Activated T-helper 2 cell treated with anti-CD3 and anti-CD28 coated beads, Interferon-gamma antibody, Interleukin-2, Interleukin-4, amounts not matched to agents 10 μg/mL and 5 μg/mL and 100 μg/mL, durations not matched to agents 14 hours and 24 hours and 36 hours (primary cell): ENCODE measurements at regions not wholly inside any gene's neighbourhood (a gene's known extent, or its start where the extent isn't known, plus 50 kb on each side); places are given as distances from the start of the nearest gene placed in this dataset.

Source experiments
- DNase-seq: peaks from one replicate; pipeline ENCODE4 v3.0.0; 2021; ENCODE audit warnings: low spot score
- H3K27ac Mint-ChIP-seq: one replicate; pipeline ENCODE4 v1.8.0; 2021; ENCODE audit warnings: mixed read lengths
- H3K27me3 Mint-ChIP-seq: one replicate; pipeline ENCODE4 v1.8.0; 2021; ENCODE audit warnings: low read depth, mixed read lengths
- H3K36me3 Mint-ChIP-seq: one replicate; pipeline ENCODE4 v1.8.0; 2021; ENCODE audit warnings: low read depth, mixed read lengths
- H3K4me1 Mint-ChIP-seq: one replicate; pipeline ENCODE4 v1.8.0; 2021; ENCODE audit warnings: low read depth, mixed read lengths
- H3K4me3 Mint-ChIP-seq: one replicate; pipeline ENCODE4 v1.8.0; 2021; ENCODE audit warnings: low read depth, mild to moderate bottlenecking, moderate library complexity, mixed read lengths
- H3K9me3 Mint-ChIP-seq: one replicate; pipeline ENCODE4 v1.8.0; 2021; ENCODE audit warnings: mixed read lengths
- intact Hi-C: fragments of 100-400 bp; cut with micrococcal nuclease; formaldehyde crosslinking; loops from one replicate; pipeline ENCODE4 v1.15.1; 2023

- no peak overlapping the region for H3K27ac Mint-ChIP-seq
These were observed 321.9 kb upstream of the ZNF507 start for GRCh38 chr19:32023564-32023832.

GRCh38 chr19:32029235-32029634, 316.2 kb upstream of the ZNF507 start:
- peaks cover 24% of the 10 kb centered on the region for H3K9me3 Mint-ChIP-seq
- no peaks in the 10 kb centered on the region for H3K36me3 Mint-ChIP-seq
- no peaks in the 10 kb centered on the region for H3K4me1 Mint-ChIP-seq
- no peaks in the 10 kb centered on the region for H3K27me3 Mint-ChIP-seq
- no peak overlapping the region for H3K27ac Mint-ChIP-seq
- no peak overlapping the region for H3K4me3 Mint-ChIP-seq
- no peak for DNase-seq
- intact Hi-C loops = no loop called here

More at GRCh38 chr19:32023564-32023832, 321.9 kb upstream of the ZNF507 start:
- DNase-seq = no peak
- Mint-ChIP-seq H3K27me3 (no peaks in the 10 kb centered on the region), H3K9me3 (peaks cover 37% of the 10 kb centered on the region), H3K4me1 (no peaks in the 10 kb centered on the region), H3K36me3 (no peaks in the 10 kb centered on the region), H3K4me3 (no peak overlapping the region)
- intact Hi-C loops = no loop called here

DNA sequence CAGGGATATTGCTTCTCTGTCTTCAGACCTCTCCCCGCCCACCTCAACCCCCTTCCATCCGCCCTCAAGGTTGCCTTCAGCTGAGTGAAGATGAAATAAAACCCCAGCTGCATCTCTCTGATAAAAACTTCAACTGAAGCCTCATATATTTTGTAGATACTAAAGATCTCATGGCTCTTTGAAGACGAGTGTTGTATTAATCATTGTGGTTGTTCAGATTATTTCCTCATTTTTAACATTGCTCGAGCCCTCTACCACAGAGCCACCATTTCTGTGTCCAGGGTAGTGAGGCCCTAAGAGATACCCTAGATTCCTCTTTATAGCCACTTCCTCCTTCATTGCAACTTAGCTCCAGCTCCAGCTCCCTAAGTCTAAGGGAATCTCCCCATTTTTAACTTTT, 312.8 kb upstream of the ZNF507 start:
- no peaks in the 10 kb centered on the region for H3K36me3 Mint-ChIP-seq
- H3K4me3 Mint-ChIP-seq = no peak overlapping the region
- no peaks in the 10 kb centered on the region for H3K4me1 Mint-ChIP-seq
- no peak for DNase-seq
- no peaks in the 10 kb centered on the region for H3K9me3 Mint-ChIP-seq
- intact Hi-C loops = no loop called here
- no peaks in the 10 kb centered on the region for H3K27me3 Mint-ChIP-seq
- no peak overlapping the region for H3K27ac Mint-ChIP-seq

- H3K4me3 Mint-ChIP-seq = no peak overlapping the region
- no peak overlapping the region for H3K27ac Mint-ChIP-seq
- H3K9me3 Mint-ChIP-seq = no peaks in the 10 kb centered on the region
- intact Hi-C loops = no loop called here
- H3K36me3 Mint-ChIP-seq = no peaks in the 10 kb centered on the region
- DNase-seq = no peak
- no peaks in the 10 kb centered on the region for H3K27me3 Mint-ChIP-seq
- H3K4me1 Mint-ChIP-seq = no peaks in the 10 kb centered on the region
These were observed 309.8 kb upstream of the ZNF507 start for GRCh38 chr19:32035626-32036025.

- intact Hi-C loops = no loop called here
- DNase-seq = no peak
- Mint-ChIP-seq H3K27me3 (peaks cover 5% of the 10 kb centered on the region), H3K36me3 (no peaks in the 10 kb centered on the region), H3K4me3 (no peak overlapping the region), H3K9me3 (no peaks in the 10 kb centered on the region), H3K27ac (no peak overlapping the region), H3K4me1 (no peaks in the 10 kb centered on the region)
These were observed 307.1 kb upstream of the ZNF507 start for GRCh38 chr19:32038021-32038920.

- intact Hi-C loops = no loop called here
- H3K27me3 Mint-ChIP-seq = peaks cover 5% of the 10 kb centered on the region
- H3K4me3 Mint-ChIP-seq = no peak overlapping the region
- no peak overlapping the region for H3K27ac Mint-ChIP-seq
- H3K4me1 Mint-ChIP-seq = no peaks in the 10 kb centered on the region
- DNase-seq = no peak
- no peaks in the 10 kb centered on the region for H3K36me3 Mint-ChIP-seq
- H3K9me3 Mint-ChIP-seq = no peaks in the 10 kb centered on the region
These were observed 306.4 kb upstream of the ZNF507 start for GRCh38 chr19:32038961-32039360.

GRCh38 chr19:32039440-32039839, 306.0 kb upstream of the ZNF507 start:
- no peaks in the 10 kb centered on the region for H3K9me3 Mint-ChIP-seq
- no peaks in the 10 kb centered on the region for H3K4me1 Mint-ChIP-seq
- H3K27me3 Mint-ChIP-seq = peaks cover 5% of the 10 kb centered on the region
- no peak overlapping the region for H3K4me3 Mint-ChIP-seq
- DNase-seq = no peak
- no peaks in the 10 kb centered on the region for H3K36me3 Mint-ChIP-seq
- no peak overlapping the region for H3K27ac Mint-ChIP-seq
- intact Hi-C loops = no loop called here

GRCh38 chr19:32040236-32040635, 305.2 kb upstream of the ZNF507 start:
- Mint-ChIP-seq H3K27me3 (peaks cover 5% of the 10 kb centered on the region), H3K36me3 (no peaks in the 10 kb centered on the region), H3K4me3 (no peak overlapping the region), H3K4me1 (no peaks in the 10 kb centered on the region), H3K27ac (no peak overlapping the region), H3K9me3 (no peaks in the 10 kb centered on the region)
- intact Hi-C loops = no loop called here
- DNase-seq = no peak

DNA sequence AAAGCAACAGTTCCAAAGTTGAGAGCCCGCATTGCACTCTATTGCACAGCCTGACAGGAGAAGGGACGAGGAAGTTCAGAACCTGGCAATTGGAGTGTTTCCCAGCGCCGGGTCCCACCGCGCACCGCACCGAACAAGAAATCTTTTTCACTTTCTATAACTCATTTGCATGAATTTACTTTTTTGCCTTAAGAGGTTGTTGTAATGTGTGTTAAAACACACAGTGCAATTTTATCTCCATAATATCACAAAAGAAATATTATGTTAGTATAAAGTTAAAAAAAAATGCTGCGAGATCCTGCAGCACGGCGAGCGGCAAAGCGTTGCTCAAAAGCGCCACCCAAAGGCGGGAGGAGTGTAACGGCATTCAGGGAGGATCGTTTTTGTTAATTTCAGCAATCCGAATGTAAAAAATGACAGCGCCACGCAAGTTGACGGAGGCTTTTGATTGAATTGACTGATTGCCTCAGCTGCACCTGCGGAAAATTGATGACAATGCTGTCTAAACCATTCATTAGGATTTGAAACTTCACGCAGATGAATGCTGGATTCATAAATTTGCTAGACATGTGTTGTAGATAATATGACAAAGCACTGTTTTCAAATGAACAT, 303.6 kb upstream of the ZNF507 start:
- no peaks in the 10 kb centered on the region for H3K9me3 Mint-ChIP-seq
- no peaks in the 10 kb centered on the region for H3K4me1 Mint-ChIP-seq
- DNase-seq = peak; percentile 9
- H3K27ac Mint-ChIP-seq = no peak overlapping the region
- intact Hi-C loops = no loop called here
- H3K36me3 Mint-ChIP-seq = no peaks in the 10 kb centered on the region
- no peak overlapping the region for H3K4me3 Mint-ChIP-seq
- H3K27me3 Mint-ChIP-seq = peaks cover 5% of the 10 kb centered on the region

DNA sequence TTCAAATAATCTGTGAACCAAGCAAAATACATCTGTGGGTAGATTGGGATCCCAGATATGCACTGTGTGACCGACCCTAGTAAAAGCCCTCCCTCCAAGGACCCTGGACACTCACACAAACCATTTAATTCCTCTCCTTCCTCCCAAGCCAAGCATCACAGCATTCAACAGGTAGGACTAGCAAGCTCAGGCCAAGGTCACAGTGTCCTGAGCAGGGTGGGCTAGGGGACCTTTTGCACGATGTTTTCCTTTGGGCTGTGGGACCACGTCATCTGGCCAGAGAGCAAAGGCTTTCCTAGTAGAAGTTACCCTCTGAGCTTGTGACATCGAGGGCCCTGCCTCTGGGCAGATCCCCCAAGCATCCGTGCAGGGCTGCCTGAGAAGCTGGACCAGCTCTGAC, 297.6 kb upstream of the ZNF507 start:
- DNase-seq = no peak
- Mint-ChIP-seq H3K9me3 (no peaks in the 10 kb centered on the region), H3K4me1 (no peaks in the 10 kb centered on the region), H3K4me3 (no peak overlapping the region), H3K27me3 (no peaks in the 10 kb centered on the region), H3K27ac (no peak overlapping the region), H3K36me3 (no peaks in the 10 kb centered on the region)
- intact Hi-C loops = no loop called here

GRCh38 chr19:32053376-32053775, 292.0 kb upstream of the ZNF507 start:
- H3K4me1 Mint-ChIP-seq = no peaks in the 10 kb centered on the region
- no peak overlapping the region for H3K4me3 Mint-ChIP-seq
- H3K9me3 Mint-ChIP-seq = no peaks in the 10 kb centered on the region
- no peak for DNase-seq
- intact Hi-C loops = no loop called here
- H3K27ac Mint-ChIP-seq = no peak overlapping the region
- no peaks in the 10 kb centered on the region for H3K27me3 Mint-ChIP-seq
- no peaks in the 10 kb centered on the region for H3K36me3 Mint-ChIP-seq

DNA sequence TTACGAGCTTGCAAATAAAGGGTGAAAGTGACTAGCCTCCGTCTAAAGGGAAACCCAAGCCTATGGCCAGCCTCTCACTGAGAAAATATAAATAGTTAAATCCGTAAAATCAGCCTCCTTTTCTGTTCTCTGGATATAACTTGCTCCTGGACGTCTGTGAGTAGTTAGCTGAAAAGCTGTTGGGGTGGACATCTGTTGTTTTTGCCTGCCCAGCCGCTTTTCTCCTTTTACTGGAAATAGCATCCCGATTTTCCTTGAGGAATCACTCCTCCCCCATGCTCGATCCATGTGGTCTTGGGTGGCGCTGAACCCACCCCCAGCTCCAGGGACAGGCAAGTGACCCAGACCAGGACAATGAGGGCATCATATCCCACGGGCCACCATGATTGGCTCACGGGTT, 291.5 kb upstream of the ZNF507 start:
- H3K36me3 Mint-ChIP-seq = no peaks in the 10 kb centered on the region
- H3K4me1 Mint-ChIP-seq = no peaks in the 10 kb centered on the region
- H3K27ac Mint-ChIP-seq = no peak overlapping the region
- H3K4me3 Mint-ChIP-seq = no peak overlapping the region
- intact Hi-C loops = no loop called here
- H3K9me3 Mint-ChIP-seq = no peaks in the 10 kb centered on the region
- DNase-seq = no peak
- H3K27me3 Mint-ChIP-seq = no peaks in the 10 kb centered on the region

- Mint-ChIP-seq H3K4me1 (no peaks in the 10 kb centered on the region), H3K9me3 (no peaks in the 10 kb centered on the region), H3K36me3 (no peaks in the 10 kb centered on the region), H3K4me3 (no peak overlapping the region), H3K27me3 (no peaks in the 10 kb centered on the region), H3K27ac (no peak overlapping the region)
- DNase-seq = no peak
- intact Hi-C loops = no loop called here
These were observed 287.3 kb upstream of the ZNF507 start for GRCh38 chr19:32058131-32058530.
